ENCODE measurements at regions not wholly inside any gene's neighbourhood (a gene's known extent, or its start where the extent isn't known, plus 50 kb on each side); places are given as distances from the start of the nearest gene placed in this dataset.

GRCh38 chr12:22858849-22859570 lies 234.0 kb downstream of the ETNK1 start:
- no peak for TF ChIP-seq EP300 (conservative IDR thresholded peaks at IDR 0.05; ENCODE audit: poor library complexity, severe bottlenecking)
- TF ChIP-seq EZH2 (IDR thresholded peaks at IDR 0.05; ENCODE audit: borderline replicate concordance, insufficient read depth, low read length, poor library complexity, severe bottlenecking) = no peak
- TF ChIP-seq, protein P1, sequence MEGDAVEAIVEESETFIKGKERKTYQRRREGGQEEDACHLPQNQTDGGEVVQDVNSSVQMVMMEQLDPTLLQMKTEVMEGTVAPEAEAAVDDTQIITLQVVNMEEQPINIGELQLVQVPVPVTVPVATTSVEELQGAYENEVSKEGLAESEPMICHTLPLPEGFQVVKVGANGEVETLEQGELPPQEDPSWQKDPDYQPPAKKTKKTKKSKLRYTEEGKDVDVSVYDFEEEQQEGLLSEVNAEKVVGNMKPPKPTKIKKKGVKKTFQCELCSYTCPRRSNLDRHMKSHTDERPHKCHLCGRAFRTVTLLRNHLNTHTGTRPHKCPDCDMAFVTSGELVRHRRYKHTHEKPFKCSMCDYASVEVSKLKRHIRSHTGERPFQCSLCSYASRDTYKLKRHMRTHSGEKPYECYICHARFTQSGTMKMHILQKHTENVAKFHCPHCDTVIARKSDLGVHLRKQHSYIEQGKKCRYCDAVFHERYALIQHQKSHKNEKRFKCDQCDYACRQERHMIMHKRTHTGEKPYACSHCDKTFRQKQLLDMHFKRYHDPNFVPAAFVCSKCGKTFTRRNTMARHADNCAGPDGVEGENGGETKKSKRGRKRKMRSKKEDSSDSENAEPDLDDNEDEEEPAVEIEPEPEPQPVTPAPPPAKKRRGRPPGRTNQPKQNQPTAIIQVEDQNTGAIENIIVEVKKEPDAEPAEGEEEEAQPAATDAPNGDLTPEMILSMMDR (IDR thresholded peaks at IDR 0.05; ENCODE audit: poor library complexity, severe bottlenecking) = no peak
- TF ChIP-seq REST (IDR thresholded peaks at IDR 0.05; ENCODE audit: borderline replicate concordance) = no peak
- no peak for TF ChIP-seq RAD21 (conservative IDR thresholded peaks at IDR 0.05)
- TF ChIP-seq POLR2AphosphoS5 (IDR thresholded peaks at IDR 0.05) = no peak

Data from neural cell (in vitro differentiated cells).